ENCODE measurements at regions not wholly inside any gene's neighbourhood (a gene's known extent, or its start where the extent isn't known, plus 50 kb on each side); places are given as distances from the start of the nearest gene placed in this dataset.

DNA sequence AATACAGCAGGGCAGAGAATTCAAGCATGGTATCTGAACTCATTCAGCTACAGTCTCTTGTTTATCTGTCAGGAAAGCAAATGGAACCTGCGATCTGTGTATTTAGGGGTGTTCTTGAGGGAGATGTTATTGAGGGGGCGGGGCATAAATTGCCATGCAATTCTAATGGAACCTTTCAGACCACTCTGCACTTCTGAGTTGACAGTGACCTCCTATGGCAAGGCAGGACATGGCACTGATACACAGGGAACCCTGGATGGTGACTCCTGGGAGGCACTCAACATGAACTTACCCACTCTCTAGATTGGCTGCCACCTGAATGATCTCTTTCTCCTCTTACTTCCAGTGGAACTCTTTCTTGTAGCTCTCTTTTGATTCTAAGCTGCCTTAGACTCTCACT is 787.3 kb downstream of the VRK1 start:
- H2AFZ ChIP-seq (replicated peaks; ENCODE audit: low read length, poor library complexity), result no peak overlapping the region
- WGBS, 2 experiments (ENCODE audit: extremely low coverage in 2 of 2, insufficient read length in 1 of 2), result no CpG with 5 or more reads among the region's 2 CpGs
- dilution Hi-C loops (cut with HindIII; ENCODE audit: low sequenced_read_pairs, unreplicated experiment), result no loop called here
- in situ Hi-C loops (cut with MboI; ENCODE audit: low sequenced_read_pairs), result no loop called here
- H2AK5ac ChIP-seq (ENCODE audit: low read depth, low read length), result no peak overlapping the region
- no peaks in the 10 kb centered on the region for H3K4me1 ChIP-seq (ENCODE audit: control insufficient read depth, insufficient read depth, low read length)
- no peak overlapping the region for H4K5ac ChIP-seq (ENCODE audit: low read depth, low read length)
- H3K9me1 ChIP-seq (ENCODE audit: insufficient read depth, low read length), result no peaks in the 10 kb centered on the region
- H3K14ac ChIP-seq (replicated peaks; ENCODE audit: low read depth, low read length), result no peak overlapping the region
- H4K8ac ChIP-seq (ENCODE audit: low read depth in 2 of 2, low read length in 2 of 2), result no peak overlapping the region
- H3K23ac ChIP-seq (ENCODE audit: low read depth, low read length), result no peak overlapping the region
- no peak overlapping the region for H3K4ac ChIP-seq (ENCODE audit: low read depth, low read length)
- no peak overlapping the region for H3K56ac ChIP-seq (ENCODE audit: extremely low read depth, insufficient read depth, low read length)
- H4K91ac ChIP-seq (ENCODE audit: insufficient read depth, low read depth, low read length), result no peak overlapping the region
- no peaks in the 10 kb centered on the region for H3K27me3 ChIP-seq (ENCODE audit: control insufficient read depth, insufficient read depth, low read length)
- no peak overlapping the region for H3K4me2 ChIP-seq (ENCODE audit: low read depth, low read length)
- H2BK15ac ChIP-seq (ENCODE audit: low read depth, low read length), result no peak overlapping the region
- no TSS peak for BruUV-seq (replicated peaks)
- TF ChIP-seq, protein P1, sequence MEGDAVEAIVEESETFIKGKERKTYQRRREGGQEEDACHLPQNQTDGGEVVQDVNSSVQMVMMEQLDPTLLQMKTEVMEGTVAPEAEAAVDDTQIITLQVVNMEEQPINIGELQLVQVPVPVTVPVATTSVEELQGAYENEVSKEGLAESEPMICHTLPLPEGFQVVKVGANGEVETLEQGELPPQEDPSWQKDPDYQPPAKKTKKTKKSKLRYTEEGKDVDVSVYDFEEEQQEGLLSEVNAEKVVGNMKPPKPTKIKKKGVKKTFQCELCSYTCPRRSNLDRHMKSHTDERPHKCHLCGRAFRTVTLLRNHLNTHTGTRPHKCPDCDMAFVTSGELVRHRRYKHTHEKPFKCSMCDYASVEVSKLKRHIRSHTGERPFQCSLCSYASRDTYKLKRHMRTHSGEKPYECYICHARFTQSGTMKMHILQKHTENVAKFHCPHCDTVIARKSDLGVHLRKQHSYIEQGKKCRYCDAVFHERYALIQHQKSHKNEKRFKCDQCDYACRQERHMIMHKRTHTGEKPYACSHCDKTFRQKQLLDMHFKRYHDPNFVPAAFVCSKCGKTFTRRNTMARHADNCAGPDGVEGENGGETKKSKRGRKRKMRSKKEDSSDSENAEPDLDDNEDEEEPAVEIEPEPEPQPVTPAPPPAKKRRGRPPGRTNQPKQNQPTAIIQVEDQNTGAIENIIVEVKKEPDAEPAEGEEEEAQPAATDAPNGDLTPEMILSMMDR (conservative IDR thresholded peaks at IDR 0.05; ENCODE audit: low read depth, low read length), result no peak
- no peak for TF ChIP-seq RFX5 (IDR thresholded peaks at IDR 0.05; ENCODE audit: low read depth, low read length)
- TF ChIP-seq SMC3 (IDR thresholded peaks at IDR 0.05; ENCODE audit: low read depth, low read length), result no peak
- no peak for TF ChIP-seq FOS (IDR thresholded peaks at IDR 0.05; ENCODE audit: low read depth, low read length)
- TF ChIP-seq MAFK (IDR thresholded peaks at IDR 0.05; ENCODE audit: low read depth, low read length), result no peak
- no peak for TF ChIP-seq MAZ (IDR thresholded peaks at IDR 0.05; ENCODE audit: borderline replicate concordance, low read depth, low read length)
- TF ChIP-seq, protein P2, sequence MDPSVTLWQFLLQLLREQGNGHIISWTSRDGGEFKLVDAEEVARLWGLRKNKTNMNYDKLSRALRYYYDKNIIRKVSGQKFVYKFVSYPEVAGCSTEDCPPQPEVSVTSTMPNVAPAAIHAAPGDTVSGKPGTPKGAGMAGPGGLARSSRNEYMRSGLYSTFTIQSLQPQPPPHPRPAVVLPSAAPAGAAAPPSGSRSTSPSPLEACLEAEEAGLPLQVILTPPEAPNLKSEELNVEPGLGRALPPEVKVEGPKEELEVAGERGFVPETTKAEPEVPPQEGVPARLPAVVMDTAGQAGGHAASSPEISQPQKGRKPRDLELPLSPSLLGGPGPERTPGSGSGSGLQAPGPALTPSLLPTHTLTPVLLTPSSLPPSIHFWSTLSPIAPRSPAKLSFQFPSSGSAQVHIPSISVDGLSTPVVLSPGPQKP (IDR thresholded peaks at IDR 0.05; ENCODE audit: borderline replicate concordance, low read depth, low read length), result no peak
- TF ChIP-seq RAD21 (IDR thresholded peaks at IDR 0.05; ENCODE audit: low read length), result no peak
- TF ChIP-seq CEBPB (IDR thresholded peaks at IDR 0.05; ENCODE audit: low read depth, low read length), result no peak
- TF ChIP-seq, protein P3, sequence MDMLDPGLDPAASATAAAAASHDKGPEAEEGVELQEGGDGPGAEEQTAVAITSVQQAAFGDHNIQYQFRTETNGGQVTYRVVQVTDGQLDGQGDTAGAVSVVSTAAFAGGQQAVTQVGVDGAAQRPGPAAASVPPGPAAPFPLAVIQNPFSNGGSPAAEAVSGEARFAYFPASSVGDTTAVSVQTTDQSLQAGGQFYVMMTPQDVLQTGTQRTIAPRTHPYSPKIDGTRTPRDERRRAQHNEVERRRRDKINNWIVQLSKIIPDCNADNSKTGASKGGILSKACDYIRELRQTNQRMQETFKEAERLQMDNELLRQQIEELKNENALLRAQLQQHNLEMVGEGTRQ (IDR thresholded peaks at IDR 0.05; ENCODE audit: low read depth, low read length), result no peak
- no peak for TF ChIP-seq CHD1 (IDR thresholded peaks at IDR 0.05; ENCODE audit: low read depth, low read length)
- no peak for TF ChIP-seq BHLHE40 (IDR thresholded peaks at IDR 0.05; ENCODE audit: low read depth, low read length)
- TF ChIP-seq MXI1 (IDR thresholded peaks at IDR 0.05; ENCODE audit: borderline replicate concordance, low read depth, low read length), result no peak
- no peaks in the 10 kb centered on the region for H3K79me1 ChIP-seq (ENCODE audit: low read depth in 1 of 2, low read length in 2 of 2)
- no peak overlapping the region for H2BK5ac ChIP-seq (ENCODE audit: low read depth, low read length, poor library complexity, severe bottlenecking)
- H2AK9ac ChIP-seq (replicated peaks; ENCODE audit: low read depth, low read length, poor library complexity), result no peak overlapping the region
- H3K4me3 ChIP-seq (ENCODE audit: insufficient read depth, low read depth, low read length), result no peak overlapping the region
- intact Hi-C loops (cut with micrococcal nuclease), result no loop called here
- H2BK20ac ChIP-seq (ENCODE audit: low read depth, low read length), result no peak overlapping the region
- no peaks in the 10 kb centered on the region for H4K20me1 ChIP-seq (ENCODE audit: insufficient read depth, low read length)
- no peak overlapping the region for H3K18ac ChIP-seq (ENCODE audit: low read depth, low read length)
- no peak overlapping the region for H2BK120ac ChIP-seq (ENCODE audit: low read depth, low read length)
- CTCF ChIA-PET, result no interaction called here
- no peak for DNase-seq
- H3K9ac ChIP-seq (ENCODE audit: low read depth, low read length), result no peak overlapping the region
- POLR2A ChIA-PET (ENCODE audit: unreplicated experiment), result no interaction called here
- no peak overlapping the region for H3K27ac ChIP-seq (ENCODE audit: insufficient read depth, low read length)
- peaks cover 20% of the 10 kb centered on the region for H3K9me3 ChIP-seq (ENCODE audit: control insufficient read depth, insufficient read depth, low read length)
- no peak for ATAC-seq (ENCODE audit: low read depth)
- H3K36me3 ChIP-seq (ENCODE audit: control insufficient read depth, insufficient read depth, low read length), result no peaks in the 10 kb centered on the region

All from IMR-90 (cell line).